Astrocyte (in vitro differentiated cells and primary cell): ENCODE measurements at regions not wholly inside any gene's neighbourhood (a gene's known extent, or its start where the extent isn't known, plus 50 kb on each side); places are given as distances from the start of the nearest gene placed in this dataset.

Experiments
- DNase-seq: peaks from one replicate; pipeline ENCODE4 v3.0.0-alpha.2; 2010; ENCODE audit warnings: low read depth
- FAIRE-seq: peaks from 2 replicates; lab custom pipeline; 2011; peaks lifted over from hg19 to GRCh38; lab: Jason Lieb, UNC
- H2AFZ ChIP-seq: 2 replicates; pipeline ENCODE4 v1.6.0; 2012; ENCODE audit warnings: low read depth, low read length, inconsistent platforms
- H3K27ac ChIP-seq: 2 replicates; pipeline ENCODE4 v1.5.1; 2011; ENCODE audit warnings: low read depth, low read length, inconsistent platforms
- H3K27me3 ChIP-seq: 2 replicates; pipeline ENCODE4 v1.6.0; 2011; ENCODE audit warnings: low read length, inconsistent platforms; ENCODE audit not compliant: insufficient read depth
- H3K36me3 ChIP-seq: 2 replicates; pipeline ENCODE4 v1.5.1; 2011; ENCODE audit warnings: low read length, inconsistent platforms; ENCODE audit not compliant: insufficient read depth
- H3K4me1 ChIP-seq: 2 replicates; pipeline ENCODE4 v1.5.1; 2011; ENCODE audit warnings: low read length, inconsistent platforms; ENCODE audit not compliant: insufficient read depth
- H3K4me2 ChIP-seq: 2 replicates; pipeline ENCODE4 v1.6.0; 2012; ENCODE audit warnings: low read length, inconsistent platforms
- H3K4me3 ChIP-seq: 2 replicates; pipeline ENCODE4 v1.5.1; 2011; ENCODE audit warnings: low read depth, mild to moderate bottlenecking, low read length, inconsistent platforms; ENCODE audit not compliant: insufficient read depth
- H3K79me2 ChIP-seq: 2 replicates; pipeline ENCODE4 v1.6.0; 2012; ENCODE audit warnings: mild to moderate bottlenecking, low read length, inconsistent platforms; ENCODE audit not compliant: insufficient read depth
- H3K9ac ChIP-seq: 2 replicates; pipeline ENCODE4 v1.6.0; 2012; ENCODE audit warnings: mild to moderate bottlenecking, low read length, inconsistent platforms
- H3K9me3 ChIP-seq: 2 replicates; pipeline ENCODE4 v1.5.1; 2012; ENCODE audit warnings: low read depth, mild to moderate bottlenecking, low read length, inconsistent platforms; ENCODE audit not compliant: insufficient read depth
- H4K20me1 ChIP-seq: 2 replicates; pipeline ENCODE4 v1.6.0; 2012; ENCODE audit warnings: low read length, inconsistent platforms; ENCODE audit not compliant: insufficient read depth
- H3K27ac Mint-ChIP-seq: one replicate; pipeline ENCODE4 v1.8.0; 2021; ENCODE audit warnings: mild to moderate bottlenecking, mixed read lengths; ENCODE audit not compliant: unreplicated experiment
- H3K27me3 Mint-ChIP-seq: one replicate; pipeline ENCODE4 v1.8.0; 2021; ENCODE audit warnings: low read depth, mixed read lengths; ENCODE audit not compliant: unreplicated experiment
- H3K36me3 Mint-ChIP-seq: one replicate; pipeline ENCODE4 v1.8.0; 2021; ENCODE audit warnings: low read depth, mixed read lengths; ENCODE audit not compliant: unreplicated experiment
- H3K4me1 Mint-ChIP-seq: one replicate; pipeline ENCODE4 v1.8.0; 2021; ENCODE audit warnings: low read depth, mixed read lengths; ENCODE audit not compliant: unreplicated experiment
- H3K4me3 Mint-ChIP-seq: one replicate; pipeline ENCODE4 v1.8.0; 2021; ENCODE audit warnings: mild to moderate bottlenecking, moderate library complexity, mixed read lengths; ENCODE audit not compliant: unreplicated experiment
- H3K9me3 Mint-ChIP-seq: one replicate; pipeline ENCODE4 v1.8.0; 2021; ENCODE audit warnings: mild to moderate bottlenecking, mixed read lengths; ENCODE audit not compliant: unreplicated experiment
- EZH2 ChIP-seq: IDR thresholded peaks from 2 replicates; pipeline ENCODE4 v1.6.1; 2012; ENCODE audit warnings: mild to moderate bottlenecking, low read length, inconsistent platforms; ENCODE audit not compliant: insufficient read depth
- TF ChIP-seq, protein P1 (sequence below): IDR thresholded peaks from 2 replicates; pipeline ENCODE4 v1.5.1; 2011; ENCODE audit warnings: low read depth, mild to moderate bottlenecking, inconsistent platforms, low read length, moderate library complexity; ENCODE audit not compliant: insufficient read depth

DNA sequence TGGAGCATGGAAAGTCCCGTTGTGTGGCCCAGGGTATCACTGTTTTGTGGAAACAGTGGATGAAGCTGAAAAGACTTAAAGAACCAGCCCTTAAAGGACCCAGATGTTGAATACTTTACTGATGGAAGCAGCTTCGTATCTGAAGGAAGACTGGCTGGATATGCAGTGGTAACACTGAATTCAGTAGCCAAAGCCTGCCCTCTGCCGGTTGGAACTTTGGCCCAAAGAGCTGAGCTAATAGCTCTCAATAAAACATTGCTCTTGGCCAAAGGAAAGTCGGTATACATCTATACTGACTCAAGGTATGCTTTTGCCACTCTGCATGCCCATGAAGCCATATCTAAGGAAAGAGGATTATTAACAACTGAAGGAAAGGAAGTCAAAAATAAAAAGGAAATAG is 885.4 kb downstream of the PDCD6IP start:
- H3K9me3 Mint-ChIP-seq = peaks cover 9% of the 10 kb centered on the region
- Histone ChIP-seq H3K79me2 (no peaks in the 10 kb centered on the region), H3K9me3 (peaks cover 4% of the 10 kb centered on the region), H3K4me1 (no peaks in the 10 kb centered on the region), H3K9ac (no peak overlapping the region), H3K4me2 (no peak overlapping the region), H3K36me3 (no peaks in the 10 kb centered on the region), H4K20me1 (no peaks in the 10 kb centered on the region), H3K27me3 (no peaks in the 10 kb centered on the region), H3K4me3 (no peak overlapping the region), H3K27ac (no peak overlapping the region), H2AFZ (no peak overlapping the region)
- H3K36me3 Mint-ChIP-seq = no peaks in the 10 kb centered on the region
- H3K4me3 Mint-ChIP-seq = no peak overlapping the region
- H3K27me3 Mint-ChIP-seq = no peaks in the 10 kb centered on the region
- FAIRE-seq (no peak), DNase-seq (peak; percentile 16)
- H3K4me1 Mint-ChIP-seq = peaks cover 4% of the 10 kb centered on the region
- no peak overlapping the region for H3K27ac Mint-ChIP-seq
- TF ChIP-seq, protein P1, sequence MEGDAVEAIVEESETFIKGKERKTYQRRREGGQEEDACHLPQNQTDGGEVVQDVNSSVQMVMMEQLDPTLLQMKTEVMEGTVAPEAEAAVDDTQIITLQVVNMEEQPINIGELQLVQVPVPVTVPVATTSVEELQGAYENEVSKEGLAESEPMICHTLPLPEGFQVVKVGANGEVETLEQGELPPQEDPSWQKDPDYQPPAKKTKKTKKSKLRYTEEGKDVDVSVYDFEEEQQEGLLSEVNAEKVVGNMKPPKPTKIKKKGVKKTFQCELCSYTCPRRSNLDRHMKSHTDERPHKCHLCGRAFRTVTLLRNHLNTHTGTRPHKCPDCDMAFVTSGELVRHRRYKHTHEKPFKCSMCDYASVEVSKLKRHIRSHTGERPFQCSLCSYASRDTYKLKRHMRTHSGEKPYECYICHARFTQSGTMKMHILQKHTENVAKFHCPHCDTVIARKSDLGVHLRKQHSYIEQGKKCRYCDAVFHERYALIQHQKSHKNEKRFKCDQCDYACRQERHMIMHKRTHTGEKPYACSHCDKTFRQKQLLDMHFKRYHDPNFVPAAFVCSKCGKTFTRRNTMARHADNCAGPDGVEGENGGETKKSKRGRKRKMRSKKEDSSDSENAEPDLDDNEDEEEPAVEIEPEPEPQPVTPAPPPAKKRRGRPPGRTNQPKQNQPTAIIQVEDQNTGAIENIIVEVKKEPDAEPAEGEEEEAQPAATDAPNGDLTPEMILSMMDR = peak; percentile 43
- no peak for TF ChIP-seq EZH2

DNA sequence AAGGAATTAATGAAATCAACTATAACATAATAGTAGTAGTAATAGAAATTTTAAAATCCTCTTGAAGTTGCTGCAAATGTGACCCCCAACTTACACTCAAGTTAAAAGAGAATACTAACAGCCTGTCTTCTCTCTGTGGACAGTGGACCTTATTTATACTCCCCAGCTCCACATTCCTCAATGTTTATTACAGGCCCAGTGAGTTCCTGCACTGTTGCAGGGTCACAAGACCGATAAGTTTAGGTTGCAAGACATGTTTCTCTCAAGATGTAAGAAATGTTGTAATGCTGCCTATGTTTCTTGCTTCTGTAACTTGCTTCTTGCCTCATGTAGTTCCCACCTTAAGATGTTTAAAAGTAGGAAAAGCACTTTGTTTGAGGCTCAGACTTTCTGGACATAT is 888.1 kb downstream of the PDCD6IP start:
- H3K27me3 ChIP-seq = no peaks in the 10 kb centered on the region
- H3K4me3 ChIP-seq = no peak overlapping the region
- Mint-ChIP-seq H3K27ac (no peak overlapping the region), H3K36me3 (no peaks in the 10 kb centered on the region), H3K4me3 (no peak overlapping the region), H3K9me3 (peaks cover under 1% of the 10 kb centered on the region), H3K4me1 (peaks cover 1% of the 10 kb centered on the region), H3K27me3 (no peaks in the 10 kb centered on the region)
- no peak for DNase-seq
- no peaks in the 10 kb centered on the region for H3K79me2 ChIP-seq
- TF ChIP-seq, protein P1 = no peak
- no peak for TF ChIP-seq EZH2
- H2AFZ ChIP-seq = no peak overlapping the region
- H4K20me1 ChIP-seq = no peaks in the 10 kb centered on the region
- H3K4me2 ChIP-seq = no peak overlapping the region
- FAIRE-seq = no peak
- no peaks in the 10 kb centered on the region for H3K36me3 ChIP-seq
- no peak overlapping the region for H3K27ac ChIP-seq
- H3K9ac ChIP-seq = no peak overlapping the region
- H3K9me3 ChIP-seq = no peaks in the 10 kb centered on the region
- no peaks in the 10 kb centered on the region for H3K4me1 ChIP-seq

DNA sequence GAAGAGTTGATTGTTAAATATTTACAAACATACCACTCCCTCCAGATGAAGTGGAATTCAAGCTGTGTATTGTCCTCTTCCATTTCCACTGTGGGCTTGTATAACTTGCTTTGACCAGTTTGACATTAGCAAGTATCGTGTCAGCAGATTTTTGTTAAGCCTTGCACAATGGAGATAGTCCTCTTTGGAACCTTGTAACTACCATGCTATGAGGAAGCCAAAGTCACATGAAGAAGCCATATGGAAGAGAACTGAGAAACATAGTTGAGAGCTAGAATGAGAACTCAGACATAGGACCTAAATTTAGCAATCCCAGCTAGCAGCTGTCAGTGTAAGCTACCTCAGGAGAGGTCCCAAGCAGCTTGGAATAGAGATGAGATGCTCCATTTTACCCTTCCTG is 889.2 kb downstream of the PDCD6IP start:
- Histone ChIP-seq H3K27ac (no peak overlapping the region), H3K4me3 (no peak overlapping the region), H3K36me3 (no peaks in the 10 kb centered on the region), H3K9me3 (no peaks in the 10 kb centered on the region), H3K4me1 (no peaks in the 10 kb centered on the region), H2AFZ (no peak overlapping the region), H3K9ac (no peak overlapping the region), H3K27me3 (no peaks in the 10 kb centered on the region), H4K20me1 (no peaks in the 10 kb centered on the region), H3K79me2 (no peaks in the 10 kb centered on the region), H3K4me2 (no peak overlapping the region)
- TF ChIP-seq, protein P1 = no peak
- no peak for TF ChIP-seq EZH2
- H3K36me3 Mint-ChIP-seq = no peaks in the 10 kb centered on the region
- no peak overlapping the region for H3K27ac Mint-ChIP-seq
- H3K9me3 Mint-ChIP-seq = no peaks in the 10 kb centered on the region
- no peaks in the 10 kb centered on the region for H3K27me3 Mint-ChIP-seq
- peaks cover 1% of the 10 kb centered on the region for H3K4me1 Mint-ChIP-seq
- DNase-seq (no peak), FAIRE-seq (no peak)
- no peak overlapping the region for H3K4me3 Mint-ChIP-seq
